Naive thymus-derived CD4-positive, alpha-beta T cell (primary cell): ENCODE measurements at regions not wholly inside any gene's neighbourhood (a gene's known extent, or its start where the extent isn't known, plus 50 kb on each side); places are given as distances from the start of the nearest gene placed in this dataset.

Experiments used
- ATAC-seq: fragments of 150-1000 bp; cut with Tn5 transposase; 2 replicates; pipeline ENCODE4 v1.10.0; 2021; ENCODE audit warnings: mild to moderate bottlenecking, moderate library complexity
- CTCF ChIA-PET: fragments of 350-600 bp; sonication (Branson Sonifier 250); formaldehyde crosslinking; loops from one replicate; lab custom pipeline; 2021; ENCODE audit warnings: antibody characterized with exemption; lab: Charles Lee
- POLR2A ChIA-PET: fragments of 350-600 bp; sonication (Branson Sonifier 250); formaldehyde crosslinking; loops from one replicate; lab custom pipeline; 2021; ENCODE audit warnings: antibody characterized with exemption, inconsistent platforms; lab: Charles Lee
- DNase-seq, 9 donors: peaks; one replicate each; pipeline versions ENCODE4 v3.0.0 to v3.0.0-alpha.2; 2020 to 2022; ENCODE audit warnings: mixed read lengths in 1 of 9
- H3K27ac ChIP-seq: one replicate; pipeline ENCODE4 v1.7.0; 2013; ENCODE audit warnings: mild to moderate bottlenecking, low read depth, low read length, moderate library complexity
- H3K27me3 ChIP-seq, 2 donors: one replicate each; pipeline ENCODE4 v1.7.0; 2013; ENCODE audit warnings: low read length in 2 of 2, mild to moderate bottlenecking in 2 of 2, moderate library complexity in 2 of 2; ENCODE audit not compliant: control insufficient read depth in 2 of 2, insufficient read depth in 2 of 2
- H3K36me3 ChIP-seq, 3 experiments: 1 replicate in 2 of 3; 2 replicates in 1 of 3; pipeline ENCODE4 v1.7.0; 2013; ENCODE audit warnings: low read length in 3 of 3, mild to moderate bottlenecking in 3 of 3, moderate library complexity in 1 of 3; ENCODE audit not compliant: insufficient read depth in 3 of 3, control insufficient read depth in 2 of 3
- H3K4me1 ChIP-seq, 2 donors: one replicate each; pipeline ENCODE4 v1.7.0; 2013; ENCODE audit warnings: low read length in 2 of 2, mild to moderate bottlenecking in 2 of 2, moderate library complexity in 1 of 2; ENCODE audit not compliant: control insufficient read depth in 2 of 2, insufficient read depth in 2 of 2
- H3K4me3 ChIP-seq: 2 replicates; pipeline ENCODE4 v1.7.0; 2013; ENCODE audit warnings: mild to moderate bottlenecking, low read length
- H3K9me3 ChIP-seq, 3 experiments: 1 replicate in 2 of 3; 2 replicates in 1 of 3; pipeline ENCODE4 v1.7.0; 2013; ENCODE audit warnings: low read length in 3 of 3; ENCODE audit not compliant: control insufficient read depth in 2 of 3
- H3K27ac Mint-ChIP-seq, 9 donors: one replicate each; pipeline ENCODE4 v1.8.0; 2020 to 2022; ENCODE audit warnings: mixed read lengths in 9 of 9, mild to moderate bottlenecking in 8 of 9, moderate library complexity in 5 of 9, inconsistent platforms in 2 of 9
- H3K27me3 Mint-ChIP-seq, 5 donors: one replicate each; pipeline ENCODE4 v1.8.0; 2021 to 2022; ENCODE audit warnings: mixed read lengths in 5 of 5, mild to moderate bottlenecking in 1 of 5
- H3K36me3 Mint-ChIP-seq, 5 donors: one replicate each; pipeline ENCODE4 v1.8.0; 2020 to 2022; ENCODE audit warnings: mixed read lengths in 5 of 5, mild to moderate bottlenecking in 3 of 5, inconsistent platforms in 1 of 5
- H3K4me1 Mint-ChIP-seq, 7 donors: one replicate each; pipeline ENCODE4 v1.8.0; 2020 to 2022; ENCODE audit warnings: mixed read lengths in 7 of 7, mild to moderate bottlenecking in 3 of 7, inconsistent platforms in 1 of 7
- H3K4me3 Mint-ChIP-seq, 10 donors: one replicate each; pipeline ENCODE4 v1.8.0; 2020 to 2022; ENCODE audit warnings: mild to moderate bottlenecking in 10 of 10, mixed read lengths in 10 of 10, moderate library complexity in 6 of 10, inconsistent platforms in 2 of 10
- H3K9me3 Mint-ChIP-seq, 11 donors: one replicate each; pipeline ENCODE4 v1.8.0; 2020 to 2022; ENCODE audit warnings: mixed read lengths in 11 of 11, mild to moderate bottlenecking in 4 of 11, inconsistent platforms in 1 of 11, moderate library complexity in 1 of 11
- intact Hi-C, 2 donors: fragments of 100-400 bp; cut with micrococcal nuclease; formaldehyde crosslinking; loops; one replicate each; pipeline ENCODE4 v1.15.1; 2023

GRCh38 chr5:155906046-155906445, 420.9 kb upstream of the SGCD start:
- peaks cover 0 to 4% (median 0%) of the 10 kb centered on the region in 11 donors for H3K9me3 Mint-ChIP-seq
- Histone ChIP-seq H3K27me3 (no peaks in the 10 kb centered on the region), H3K4me1 (no peaks in the 10 kb centered on the region), H3K36me3 (no peaks in the 10 kb centered on the region), H3K9me3 (no peaks in the 10 kb centered on the region), H3K27ac (no peak overlapping the region), H3K4me3 (no peak overlapping the region)
- POLR2A ChIA-PET: no interaction called here
- no peak overlapping the region for H3K27ac Mint-ChIP-seq
- CTCF ChIA-PET: interaction anchor here (0.6 to 0.8 kb wide), 2 partner anchors 67 to 860 kb away, joined by 3 to 4 read pairs; no protein-coding TSS in a partner anchor
- ATAC-seq (no peak), DNase-seq (no peak)
- H3K4me1 Mint-ChIP-seq: no peaks in the 10 kb centered on the region
- H3K36me3 Mint-ChIP-seq: no peaks in the 10 kb centered on the region
- no peak overlapping the region for H3K4me3 Mint-ChIP-seq
- peaks cover 0 to 8% (median 5%) of the 10 kb centered on the region in 5 donors for H3K27me3 Mint-ChIP-seq
- intact Hi-C loops: no loop called here

DNA sequence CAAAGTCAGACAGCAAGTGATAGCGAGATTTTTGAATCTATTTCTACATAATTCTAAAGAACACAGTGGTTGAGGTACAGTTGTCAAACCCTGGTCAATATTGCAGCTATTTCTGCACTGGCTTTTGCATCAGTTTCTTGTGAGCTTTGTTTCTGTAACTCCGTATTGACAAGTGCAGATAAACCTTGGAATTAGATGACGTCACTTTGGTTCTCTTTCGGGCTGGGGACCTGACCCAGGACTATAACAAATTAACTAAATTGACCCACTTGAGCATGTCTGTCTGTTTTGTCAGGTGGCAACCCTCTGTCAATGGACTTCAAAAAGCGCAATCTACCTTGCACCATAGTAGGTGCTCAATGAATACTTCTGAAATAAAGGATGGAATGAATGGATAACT, 418.4 kb upstream of the SGCD start:
- POLR2A ChIA-PET: no interaction called here
- Mint-ChIP-seq H3K9me3 (peaks cover 0 to 4% (median 0%) of the 10 kb centered on the region in 11 donors), H3K27ac (no peak overlapping the region), H3K4me1 (no peaks in the 10 kb centered on the region), H3K36me3 (no peaks in the 10 kb centered on the region), H3K4me3 (no peak overlapping the region), H3K27me3 (peaks cover 0 to 17% (median 12%) of the 10 kb centered on the region in 5 donors)
- Histone ChIP-seq H3K9me3 (no peaks in the 10 kb centered on the region), H3K36me3 (no peaks in the 10 kb centered on the region), H3K27ac (no peak overlapping the region), H3K27me3 (no peaks in the 10 kb centered on the region), H3K4me1 (no peaks in the 10 kb centered on the region), H3K4me3 (no peak overlapping the region)
- intact Hi-C loops: no loop called here
- ATAC-seq: no peak
- no peak for DNase-seq
- CTCF ChIA-PET: no interaction called here

DNA sequence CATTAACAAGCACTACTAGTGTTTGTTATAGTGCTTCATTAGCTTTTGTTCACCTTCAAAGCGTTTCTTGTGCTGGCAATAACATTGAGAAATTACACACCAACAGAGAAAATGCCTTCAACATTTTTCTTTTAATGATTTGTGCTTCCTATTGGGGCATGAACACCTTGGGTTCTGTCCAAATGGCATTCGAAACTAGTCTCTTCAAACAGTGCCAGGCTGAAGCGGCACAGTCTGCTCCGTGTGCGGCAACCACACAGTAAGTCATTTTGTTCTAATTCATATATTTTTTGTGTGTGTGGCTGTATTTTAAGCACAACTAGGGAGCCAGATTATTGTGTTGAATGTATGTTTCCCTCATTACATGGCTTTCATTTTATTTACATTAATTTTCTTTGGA, 414.7 kb upstream of the SGCD start:
- Histone ChIP-seq H3K27ac (no peak overlapping the region), H3K4me1 (no peaks in the 10 kb centered on the region), H3K9me3 (no peaks in the 10 kb centered on the region), H3K4me3 (no peak overlapping the region), H3K36me3 (no peaks in the 10 kb centered on the region), H3K27me3 (no peaks in the 10 kb centered on the region)
- POLR2A ChIA-PET: no interaction called here
- H3K36me3 Mint-ChIP-seq: no peaks in the 10 kb centered on the region
- ATAC-seq: no peak
- intact Hi-C loops: no loop called here
- H3K9me3 Mint-ChIP-seq: no peaks in the 10 kb centered on the region
- H3K27ac Mint-ChIP-seq: no peak overlapping the region
- H3K27me3 Mint-ChIP-seq: peaks cover 0 to 22% (median 12%) of the 10 kb centered on the region in 5 donors
- H3K4me3 Mint-ChIP-seq: no peak overlapping the region
- no peak for DNase-seq
- H3K4me1 Mint-ChIP-seq: no peaks in the 10 kb centered on the region
- CTCF ChIA-PET: no interaction called here

DNA sequence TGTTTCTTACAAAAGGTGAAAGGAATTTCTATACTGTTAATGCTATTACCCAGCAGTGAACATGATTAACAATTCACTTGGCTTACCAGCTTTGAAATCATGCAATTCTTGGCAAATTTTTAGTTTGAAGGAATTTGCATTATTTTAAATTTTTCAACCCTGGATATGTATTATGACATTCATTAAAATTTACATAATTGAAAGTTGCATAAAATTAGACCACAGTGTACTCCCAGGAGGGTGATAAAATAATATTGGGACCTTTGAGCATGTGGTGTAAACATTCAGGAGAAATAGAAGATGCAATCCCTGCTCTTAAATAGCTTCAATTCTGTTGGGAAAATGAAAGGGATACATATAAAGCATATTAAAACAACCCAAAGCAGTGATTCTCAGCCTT, 412.2 kb upstream of the SGCD start:
- Mint-ChIP-seq H3K4me1 (no peaks in the 10 kb centered on the region), H3K36me3 (no peaks in the 10 kb centered on the region), H3K4me3 (no peak overlapping the region), H3K27ac (no peak overlapping the region), H3K9me3 (no peaks in the 10 kb centered on the region), H3K27me3 (peaks cover 0 to 25% (median 12%) of the 10 kb centered on the region in 5 donors)
- Histone ChIP-seq H3K27ac (no peak overlapping the region), H3K9me3 (no peaks in the 10 kb centered on the region), H3K27me3 (no peaks in the 10 kb centered on the region), H3K4me3 (no peak overlapping the region), H3K4me1 (no peaks in the 10 kb centered on the region), H3K36me3 (no peaks in the 10 kb centered on the region)
- ChIA-PET POLR2A (no interaction called here), CTCF (no interaction called here)
- DNase-seq (no peak), ATAC-seq (no peak)
- intact Hi-C loops: no loop called here

DNA sequence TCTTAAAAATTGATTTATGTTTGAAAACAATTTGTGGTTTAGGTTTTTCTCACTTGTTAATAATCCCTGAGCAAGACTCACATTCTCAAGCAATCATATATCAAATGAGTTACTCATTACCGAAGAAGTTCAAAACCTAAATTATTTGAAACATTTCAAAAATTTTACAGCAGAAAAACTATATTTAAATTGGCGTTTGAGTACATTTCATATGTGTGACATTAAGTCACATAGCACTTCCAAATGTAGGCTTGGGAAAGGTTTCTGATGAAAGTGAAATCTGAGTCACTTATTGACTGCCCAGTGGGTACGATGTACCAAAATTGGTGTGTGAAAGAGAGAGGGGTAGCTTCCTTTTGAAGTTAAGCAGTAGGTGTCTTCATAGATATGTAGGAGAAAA, 411.4 kb upstream of the SGCD start:
- ChIA-PET POLR2A (no interaction called here), CTCF (no interaction called here)

DNA sequence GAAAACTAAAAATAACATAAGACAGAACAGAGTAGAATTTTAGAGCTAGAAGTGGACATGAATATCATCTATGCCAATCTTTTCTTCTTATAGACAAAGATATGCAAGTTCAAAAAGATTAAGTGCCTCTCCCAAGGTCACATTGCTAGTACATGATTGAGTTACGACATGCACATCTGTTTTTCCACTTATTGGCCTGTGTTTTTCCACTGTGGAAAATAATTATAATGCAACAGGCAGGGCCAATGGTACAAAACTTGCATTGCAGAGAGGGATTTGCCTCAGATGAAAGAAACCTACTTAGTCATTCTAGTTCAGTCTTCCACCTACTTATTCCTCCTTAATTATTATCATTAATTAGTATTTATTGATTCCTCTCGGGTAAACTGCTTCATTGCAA, 407.8 kb upstream of the SGCD start:
- CTCF ChIA-PET: no interaction called here
- H3K27ac ChIP-seq: no peak overlapping the region
- Mint-ChIP-seq H3K9me3 (peaks cover 0 to 2% (median 0%) of the 10 kb centered on the region in 11 donors), H3K4me3 (no peak overlapping the region), H3K4me1 (no peaks in the 10 kb centered on the region), H3K36me3 (no peaks in the 10 kb centered on the region), H3K27ac (no peak overlapping the region), H3K27me3 (peaks cover 4 to 37% (median 14%) of the 10 kb centered on the region in 5 donors)
- DNase-seq (no peak), ATAC-seq (no peak)
- H3K36me3 ChIP-seq: no peaks in the 10 kb centered on the region
- POLR2A ChIA-PET: no interaction called here
- intact Hi-C loops: no loop called here
- H3K4me1 ChIP-seq: no peaks in the 10 kb centered on the region
- no peaks in the 10 kb centered on the region for H3K9me3 ChIP-seq
- no peaks in the 10 kb centered on the region for H3K27me3 ChIP-seq
- H3K4me3 ChIP-seq: no peak overlapping the region

More for the DNA sequence above, 411.4 kb upstream of the SGCD start:
- Mint-ChIP-seq H3K27me3 (peaks cover 0 to 30% (median 14%) of the 10 kb centered on the region in 5 donors), H3K4me3 (no peak overlapping the region), H3K9me3 (no peaks in the 10 kb centered on the region), H3K36me3 (no peaks in the 10 kb centered on the region), H3K4me1 (no peaks in the 10 kb centered on the region), H3K27ac (no peak overlapping the region)
- intact Hi-C loops: no loop called here
- Histone ChIP-seq H3K4me3 (no peak overlapping the region), H3K36me3 (no peaks in the 10 kb centered on the region), H3K27ac (no peak overlapping the region), H3K4me1 (no peaks in the 10 kb centered on the region), H3K27me3 (no peaks in the 10 kb centered on the region), H3K9me3 (no peaks in the 10 kb centered on the region)
- ATAC-seq (no peak), DNase-seq (no peak)

GRCh38 chr5:155919725-155920124, 407.2 kb upstream of the SGCD start:
- H3K36me3 Mint-ChIP-seq: no peaks in the 10 kb centered on the region
- Histone ChIP-seq H3K27ac (no peak overlapping the region), H3K36me3 (no peaks in the 10 kb centered on the region), H3K4me3 (no peak overlapping the region), H3K4me1 (no peaks in the 10 kb centered on the region), H3K27me3 (no peaks in the 10 kb centered on the region), H3K9me3 (no peaks in the 10 kb centered on the region)
- peaks cover 4 to 37% (median 14%) of the 10 kb centered on the region in 5 donors for H3K27me3 Mint-ChIP-seq
- ChIA-PET CTCF (no interaction called here), POLR2A (no interaction called here)
- intact Hi-C loops: no loop called here
- ATAC-seq (no peak), DNase-seq (no peak)
- H3K27ac Mint-ChIP-seq: no peak overlapping the region
- peaks cover 0 to 2% (median 0%) of the 10 kb centered on the region in 11 donors for H3K9me3 Mint-ChIP-seq
- H3K4me1 Mint-ChIP-seq: no peaks in the 10 kb centered on the region
- H3K4me3 Mint-ChIP-seq: no peak overlapping the region
